HepG2 (cell line): ENCODE measurements at regions not wholly inside any gene's neighbourhood (a gene's known extent, or its start where the extent isn't known, plus 50 kb on each side); places are given as distances from the start of the nearest gene placed in this dataset.
A peak's percentile ranks its signal among the peaks of the same experiment; 100 is the strongest.

Experiments used
- ATAC-seq: fragments of 200-7000 bp; cut with Tn5 transposase; 3 replicates; pipeline ENCODE4 v1.9.1; 2020; ENCODE audit warnings: mild to moderate bottlenecking, moderate library complexity
- BruUV-seq: library from RNA; stranded (reverse); fragments of 400-500 nt; replicated peaks from 2 replicates; lab custom pipeline; 2021; lab: Mats Ljungman, UMichigan
- CTCF ChIA-PET: fragments of 300-600 bp; formaldehyde crosslinking; extraction: SDS; loops from one replicate; lab custom pipeline; 2021; ENCODE audit warnings: low total read pairs, inconsistent platforms, low intra/inter-chr PET ratio; lab: Yijun Ruan, JAX
- POLR2A ChIA-PET: fragments of 350-600 bp; sonication (Branson Sonifier 250); formaldehyde crosslinking; loops from one replicate; lab custom pipeline; 2020; ENCODE audit warnings: antibody characterized with exemption, inconsistent platforms; lab: Yijun Ruan, JAX
- DNase-seq: peaks from one replicate; pipeline ENCODE4 v3.0.0-alpha.2; 2015; ENCODE audit warnings: low spot score
- FAIRE-seq: peaks from 3 replicates; lab custom pipeline; 2011; peaks lifted over from hg19 to GRCh38; lab: Jason Lieb, UNC
- H2AFZ ChIP-seq: one replicate; pipeline ENCODE4 v1.6.1; 2011; ENCODE audit warnings: low read length, inconsistent platforms
- H3K27ac ChIP-seq: fragments of 300-600 bp; 3 replicates; pipeline ENCODE4 v1.8.0; 2011; ENCODE audit warnings: mixed run types, mild to moderate bottlenecking, mixed read lengths, low read length, inconsistent platforms; ENCODE audit not compliant: insufficient read depth; ENCODE audit errors: extremely low read length
- H3K27me3 ChIP-seq, 2 experiments: fragments of 200-600 bp in 1 of 2; 2 replicates in 1 of 2; 3 replicates in 1 of 2; pipeline versions ENCODE4 v1.6.0 to v1.8.0; 2011; ENCODE audit warnings: low read length in 2 of 2, mild to moderate bottlenecking in 2 of 2, moderate library complexity in 2 of 2, inconsistent platforms in 1 of 2; ENCODE audit not compliant: insufficient read depth in 2 of 2, control insufficient read depth in 1 of 2
- H3K36me3 ChIP-seq, 2 experiments: fragments of 200-600 bp in 1 of 2; replicated peaks in 1 of 2; 2 replicates in 1 of 2; 3 replicates in 1 of 2; pipeline versions ENCODE4 v1.5.1 to v1.8.0; 2011; ENCODE audit warnings: low read length in 2 of 2, inconsistent platforms in 1 of 2; ENCODE audit not compliant: insufficient read depth in 2 of 2, control insufficient read depth in 1 of 2
- H3K4me1 ChIP-seq: 2 replicates; pipeline ENCODE4 v1.5.1; 2012; ENCODE audit warnings: low read length, inconsistent platforms; ENCODE audit not compliant: insufficient read depth
- H3K4me2 ChIP-seq: 2 replicates; pipeline ENCODE4 v1.6.0; 2011; ENCODE audit warnings: low read depth, low read length, inconsistent platforms
- H3K4me3 ChIP-seq, 3 experiments: fragments of 200-600 bp in 1 of 3; sonication (generic), shearing (Covaris generic) in 1 of 3; replicated peaks in 1 of 3; 2 replicates each; pipeline ENCODE4 v1.5.1; 2011 to 2016; ENCODE audit warnings: low read length in 3 of 3, inconsistent platforms in 2 of 3, low read depth in 2 of 3, mild to moderate bottlenecking in 2 of 3, control low read depth in 1 of 3, mixed read lengths in 1 of 3; ENCODE audit not compliant: insufficient read depth in 1 of 3
- H3K79me2 ChIP-seq: one replicate; pipeline ENCODE4 v1.6.1; 2011; ENCODE audit warnings: low read length, inconsistent platforms; ENCODE audit not compliant: insufficient read depth
- H3K9ac ChIP-seq: 2 replicates; pipeline ENCODE4 v1.6.0; 2011; ENCODE audit warnings: mild to moderate bottlenecking, low read depth, low read length, inconsistent platforms; ENCODE audit not compliant: insufficient read depth
- H3K9me3 ChIP-seq: 2 replicates; pipeline ENCODE4 v1.5.1; 2012; ENCODE audit warnings: mild to moderate bottlenecking, low read length
- H4K20me1 ChIP-seq: 2 replicates; pipeline ENCODE4 v1.6.0; 2011; ENCODE audit warnings: inconsistent platforms, mild to moderate bottlenecking, low read length, moderate library complexity; ENCODE audit not compliant: insufficient read depth
- ATF7 ChIP-seq, 2 experiments: fragments of 450-650 bp in 1 of 2; sonication (generic) in 1 of 2; formaldehyde crosslinking in 1 of 2; IDR thresholded peaks; 2 replicates each; pipeline versions ENCODE4 v1.4.0 to v1.6.1; 2016 to 2020; ENCODE audit warnings: antibody characterized with exemption in 1 of 2, mild to moderate bottlenecking in 1 of 2, missing genetic modification reagents in 1 of 2
- CREB1 ChIP-seq, 2 experiments: fragments of 450-650 bp in 1 of 2; IDR thresholded peaks; 2 replicates each; pipeline ENCODE4 v1.6.1; 2016 to 2017; ENCODE audit warnings: control low read depth in 1 of 2, mild to moderate bottlenecking in 1 of 2, missing compliant biosample characterization in 1 of 2, missing genetic modification characterization in 1 of 2
- HDAC2 ChIP-seq: sonication (generic); formaldehyde crosslinking; IDR thresholded peaks from 2 replicates; pipeline ENCODE4 v1.4.0; 2020; ENCODE audit warnings: missing genetic modification reagents
- ISX ChIP-seq: sonication (generic); formaldehyde crosslinking; conservative IDR thresholded peaks from 2 replicates; pipeline ENCODE4 v1.5.0; 2020; ENCODE audit warnings: missing genetic modification reagents
- PAX8 ChIP-seq: sonication (generic); formaldehyde crosslinking; IDR thresholded peaks from 2 replicates; pipeline ENCODE4 v1.8.0; 2022; ENCODE audit warnings: mild to moderate bottlenecking, missing genetic modification reagents, borderline replicate concordance
- POLR2A ChIP-seq, 2 experiments: IDR thresholded peaks; 2 replicates each; pipeline ENCODE4 v1.6.1; 2011; ENCODE audit warnings: low read depth in 2 of 2, low read length in 2 of 2, mild to moderate bottlenecking in 1 of 2, moderate library complexity in 1 of 2; ENCODE audit not compliant: insufficient read depth in 1 of 2
- TCF7 ChIP-seq: sonication (generic); IDR thresholded peaks from 2 replicates; pipeline ENCODE4 v1.6.1; 2016; ENCODE audit warnings: antibody characterized with exemption, low read depth
- ZKSCAN8 ChIP-seq: IDR thresholded peaks from 2 replicates; pipeline ENCODE4 v1.6.1; 2016; ENCODE audit warnings: borderline replicate concordance, missing genetic modification reagents, missing compliant biosample characterization
- ZSCAN31 ChIP-seq: sonication (generic); formaldehyde crosslinking; IDR thresholded peaks from 2 replicates; pipeline ENCODE4 v1.5.0; 2020; ENCODE audit warnings: low read depth, mild to moderate bottlenecking, missing genetic modification reagents
- WGBS: methylation state at CpG from one replicate; pipeline ENCODE4 v1.1.6; 2017; ENCODE audit warnings: low lambda C conversion rate; 5-methylcytosine and 5-hydroxymethylcytosine counted together
- in situ Hi-C: cut with HindIII; loops from 2 replicates; pipeline ENCODE4 v1.10.0; 2017; ENCODE audit warnings: low pct_unique_long_range_greater_than_20kb; ENCODE audit not compliant: extremely low pct_ligation_motif_present
- intact Hi-C: fragments of 100-400 bp; cut with micrococcal nuclease; formaldehyde crosslinking; loops from one replicate; pipeline ENCODE4 v1.10.0; 2022; ENCODE audit not compliant: unreplicated experiment
- TF ChIP-seq, protein P1 (sequence below): sonication (generic); formaldehyde crosslinking; IDR thresholded peaks from 2 replicates; pipeline ENCODE4 v1.4.0; 2020; ENCODE audit warnings: missing genetic modification reagents
- TF ChIP-seq, protein P2 (sequence below): sonication (generic); formaldehyde crosslinking; IDR thresholded peaks from 2 replicates; pipeline ENCODE4; 2020; ENCODE audit warnings: missing genetic modification reagents, mild to moderate bottlenecking, borderline replicate concordance

DNA sequence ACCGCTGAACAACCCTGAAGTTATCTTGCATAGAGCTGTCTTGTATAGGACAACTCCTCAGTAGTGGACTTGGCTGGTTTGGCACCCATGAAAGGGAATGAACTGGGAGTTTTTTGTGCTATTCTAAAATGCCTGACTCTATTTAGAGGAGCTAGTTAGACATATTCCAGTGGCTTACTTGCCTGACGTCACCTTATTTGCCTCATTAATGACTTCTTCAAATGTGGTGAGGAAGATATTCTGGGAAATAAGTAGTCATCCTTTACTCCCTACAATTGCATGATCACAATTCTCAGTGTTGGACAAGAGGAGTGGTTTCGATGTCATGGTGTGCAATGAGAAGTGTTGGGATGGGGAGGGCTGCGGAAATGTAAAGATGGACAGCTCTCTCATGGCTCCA, 509.2 kb upstream of the MDFIC2 start:
- DNase-seq: no peak
- in situ Hi-C loops: no loop called here
- no peaks in the 10 kb centered on the region for H3K4me1 ChIP-seq
- H3K79me2 ChIP-seq: no peaks in the 10 kb centered on the region
- 4% methylated on average over 4 of the region's 4 CpGs for WGBS
- no peaks in the 10 kb centered on the region for H3K36me3 ChIP-seq
- no peaks in the 10 kb centered on the region for H4K20me1 ChIP-seq
- BruUV-seq: no TSS peak
- H3K9me3 ChIP-seq: no peaks in the 10 kb centered on the region
- H3K27me3 ChIP-seq: no peaks in the 10 kb centered on the region; a peak in 2 of 5 replicates
- no peak overlapping the region for H2AFZ ChIP-seq
- ChIA-PET POLR2A (no interaction called here), CTCF (no interaction called here)
- no peak overlapping the region for H3K9ac ChIP-seq
- H3K4me3 ChIP-seq: no peak overlapping the region
- intact Hi-C loops: no loop called here
- no peak overlapping the region for H3K27ac ChIP-seq
- H3K4me2 ChIP-seq: no peak overlapping the region
- TF ChIP-seq CREB1 (IDR thresholded peaks at IDR 0.05): peak; percentile 59
- TF ChIP-seq CREB1 (CRISPR knock-in tag; IDR thresholded peaks at IDR 0.05): no peak
- no peak for TF ChIP-seq POLR2A (IDR thresholded peaks at IDR 0.05; ENCODE audit: insufficient read depth in 1 of 2, low read depth in 2 of 2, low read length in 2 of 2)
- no peak for TF ChIP-seq ZKSCAN8
- TF ChIP-seq, protein P1, sequence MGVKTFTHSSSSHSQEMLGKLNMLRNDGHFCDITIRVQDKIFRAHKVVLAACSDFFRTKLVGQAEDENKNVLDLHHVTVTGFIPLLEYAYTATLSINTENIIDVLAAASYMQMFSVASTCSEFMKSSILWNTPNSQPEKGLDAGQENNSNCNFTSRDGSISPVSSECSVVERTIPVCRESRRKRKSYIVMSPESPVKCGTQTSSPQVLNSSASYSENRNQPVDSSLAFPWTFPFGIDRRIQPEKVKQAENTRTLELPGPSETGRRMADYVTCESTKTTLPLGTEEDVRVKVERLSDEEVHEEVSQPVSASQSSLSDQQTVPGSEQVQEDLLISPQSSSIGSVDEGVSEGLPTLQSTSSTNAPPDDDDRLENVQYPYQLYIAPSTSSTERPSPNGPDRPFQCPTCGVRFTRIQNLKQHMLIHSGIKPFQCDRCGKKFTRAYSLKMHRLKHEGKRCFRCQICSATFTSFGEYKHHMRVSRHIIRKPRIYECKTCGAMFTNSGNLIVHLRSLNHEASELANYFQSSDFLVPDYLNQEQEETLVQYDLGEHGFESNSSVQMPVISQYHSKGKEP: no peak
- TF ChIP-seq ISX: no peak
- no peak for TF ChIP-seq PAX8 (CRISPR knock-in tag)
- TF ChIP-seq ATF7 (IDR thresholded peaks at IDR 0.05): peak; percentile 85
- no peak for TF ChIP-seq ATF7 (CRISPR knock-in tag; IDR thresholded peaks at IDR 0.05)
- no peak for TF ChIP-seq TCF7
- TF ChIP-seq ZSCAN31: no peak
- TF ChIP-seq, protein P2, sequence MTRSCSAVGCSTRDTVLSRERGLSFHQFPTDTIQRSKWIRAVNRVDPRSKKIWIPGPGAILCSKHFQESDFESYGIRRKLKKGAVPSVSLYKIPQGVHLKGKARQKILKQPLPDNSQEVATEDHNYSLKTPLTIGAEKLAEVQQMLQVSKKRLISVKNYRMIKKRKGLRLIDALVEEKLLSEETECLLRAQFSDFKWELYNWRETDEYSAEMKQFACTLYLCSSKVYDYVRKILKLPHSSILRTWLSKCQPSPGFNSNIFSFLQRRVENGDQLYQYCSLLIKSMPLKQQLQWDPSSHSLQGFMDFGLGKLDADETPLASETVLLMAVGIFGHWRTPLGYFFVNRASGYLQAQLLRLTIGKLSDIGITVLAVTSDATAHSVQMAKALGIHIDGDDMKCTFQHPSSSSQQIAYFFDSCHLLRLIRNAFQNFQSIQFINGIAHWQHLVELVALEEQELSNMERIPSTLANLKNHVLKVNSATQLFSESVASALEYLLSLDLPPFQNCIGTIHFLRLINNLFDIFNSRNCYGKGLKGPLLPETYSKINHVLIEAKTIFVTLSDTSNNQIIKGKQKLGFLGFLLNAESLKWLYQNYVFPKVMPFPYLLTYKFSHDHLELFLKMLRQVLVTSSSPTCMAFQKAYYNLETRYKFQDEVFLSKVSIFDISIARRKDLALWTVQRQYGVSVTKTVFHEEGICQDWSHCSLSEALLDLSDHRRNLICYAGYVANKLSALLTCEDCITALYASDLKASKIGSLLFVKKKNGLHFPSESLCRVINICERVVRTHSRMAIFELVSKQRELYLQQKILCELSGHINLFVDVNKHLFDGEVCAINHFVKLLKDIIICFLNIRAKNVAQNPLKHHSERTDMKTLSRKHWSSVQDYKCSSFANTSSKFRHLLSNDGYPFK (CRISPR knock-in tag): no peak
- no peak for TF ChIP-seq HDAC2 (CRISPR knock-in tag)
- ATAC-seq: no peak
- no peak for FAIRE-seq
